ENCODE measurements at regions not wholly inside any gene's neighbourhood (a gene's known extent, or its start where the extent isn't known, plus 50 kb on each side); places are given as distances from the start of the nearest gene placed in this dataset.

GRCh38 chr17:74028354-74029116, 174.9 kb upstream of the RPL38 start:
- TF ChIP-seq POLR2A (IDR thresholded peaks at IDR 0.05) (no peak), CTCF (IDR thresholded peaks at IDR 0.05) (no peak)

Measured in testis (tissue), 2 donors.